MM.1S (cell line): ENCODE measurements at regions not wholly inside any gene's neighbourhood (a gene's known extent, or its start where the extent isn't known, plus 50 kb on each side); places are given as distances from the start of the nearest gene placed in this dataset.
A peak's percentile ranks its signal among the peaks of the same experiment; 100 is the strongest.

Experiments used
- DNase-seq: peaks from one replicate; pipeline ENCODE4 v3.0.0-alpha.2; 2015
- H2AFZ ChIP-seq: fragments of 300-600 bp; sonication (generic); 2 replicates; pipeline ENCODE4 v1.6.0; 2016; ENCODE audit warnings: antibody characterized with exemption, low read length
- H3F3A ChIP-seq: fragments of 300-600 bp; sonication (generic); 2 replicates; pipeline ENCODE4 v1.6.1; 2016; ENCODE audit warnings: mild to moderate bottlenecking, antibody characterized with exemption, low read length, moderate library complexity, mixed read lengths; ENCODE audit not compliant: insufficient read depth
- H3K27ac ChIP-seq: fragments of 300-600 bp; sonication (generic); 2 replicates; pipeline ENCODE4 v1.5.1; 2016; ENCODE audit warnings: mild to moderate bottlenecking, low read length
- H3K27me3 ChIP-seq: fragments of 300-600 bp; sonication (generic); replicated peaks from 2 replicates; pipeline ENCODE4 v1.6.0; 2016; ENCODE audit warnings: low read length; ENCODE audit not compliant: insufficient read depth
- H3K36me3 ChIP-seq: fragments of 300-600 bp; sonication (generic); replicated peaks from 2 replicates; pipeline ENCODE4 v1.6.1; 2016; ENCODE audit warnings: mild to moderate bottlenecking, low read length, mixed read lengths; ENCODE audit not compliant: insufficient read depth
- H3K4me1 ChIP-seq: fragments of 300-600 bp; sonication (generic); 2 replicates; pipeline ENCODE4 v1.6.1; 2016; ENCODE audit warnings: low read length, mixed read lengths
- H3K4me2 ChIP-seq: fragments of 300-600 bp; sonication (generic); 2 replicates; pipeline ENCODE4 v1.6.0; 2016; ENCODE audit warnings: low read depth, low read length
- H3K4me3 ChIP-seq: fragments of 300-600 bp; sonication (generic); 2 replicates; pipeline ENCODE4 v1.5.1; 2016; ENCODE audit warnings: low read length, mixed read lengths
- H3K79me2 ChIP-seq: fragments of 300-600 bp; sonication (generic); 2 replicates; pipeline ENCODE4 v1.6.1; 2016; ENCODE audit warnings: mixed run types, low read length, mixed read lengths
- H3K9ac ChIP-seq: fragments of 300-600 bp; sonication (generic); 2 replicates; pipeline ENCODE4 v1.6.1; 2016; ENCODE audit warnings: low read length, mixed read lengths
- H3K9me2 ChIP-seq: fragments of 300-600 bp; sonication (generic); replicated peaks from 2 replicates; pipeline ENCODE4 v1.6.1; 2016; ENCODE audit warnings: mild to moderate bottlenecking, low read length, mixed read lengths; ENCODE audit not compliant: insufficient read depth
- H3K9me3 ChIP-seq: fragments of 300-600 bp; sonication (generic); replicated peaks from 2 replicates; pipeline ENCODE4 v1.6.1; 2016; ENCODE audit warnings: mild to moderate bottlenecking, low read length, mixed read lengths; ENCODE audit not compliant: insufficient read depth
- H4K20me1 ChIP-seq: fragments of 300-600 bp; sonication (generic); 2 replicates; pipeline ENCODE4 v1.6.1; 2016; ENCODE audit warnings: mild to moderate bottlenecking, low read length, moderate library complexity, mixed read lengths; ENCODE audit not compliant: insufficient read depth
- CTCF ChIP-seq: fragments of 300-600 bp; sonication (generic); IDR thresholded peaks from 2 replicates; pipeline ENCODE4 v1.5.1; 2016; ENCODE audit warnings: antibody characterized with exemption, low read length, mixed read lengths
- EZH2 ChIP-seq: fragments of 300-600 bp; sonication (generic); optimal IDR thresholded peaks from 2 replicates; pipeline ENCODE3; 2017; ENCODE audit warnings: low read depth, mild to moderate bottlenecking, antibody characterized with exemption, low read length, mixed read lengths
- EZH2phosphoT487 ChIP-seq: fragments of 300-600 bp; sonication (generic); IDR thresholded peaks from 2 replicates; pipeline ENCODE4 v1.6.1; 2018; ENCODE audit warnings: antibody characterized with exemption, low read length

GRCh38 chr9:109953813-109954497 lies 174.0 kb downstream of the PALM2AKAP2 start:
- Histone ChIP-seq H3K27ac (no peak overlapping the region), H3K9ac (no peak overlapping the region), H3K4me3 (no peak overlapping the region), H3F3A (peaks cover 3% of the 10 kb centered on the region), H4K20me1 (no peaks in the 10 kb centered on the region), H3K4me1 (peaks cover 42% of the 10 kb centered on the region), H3K36me3 (no peaks in the 10 kb centered on the region), H2AFZ (no peak overlapping the region), H3K9me2 (no peaks in the 10 kb centered on the region), H3K79me2 (no peaks in the 10 kb centered on the region), H3K27me3 (no peaks in the 10 kb centered on the region), H3K9me3 (no peaks in the 10 kb centered on the region), H3K4me2 (no peak overlapping the region)
- DNase-seq, result no peak
- TF ChIP-seq CTCF, result peak; percentile 26
- no peak for TF ChIP-seq EZH2phosphoT487
- no peak for TF ChIP-seq EZH2

GRCh38 chr9:109956717-109957440 lies 176.9 kb downstream of the PALM2AKAP2 start:
- H3K27ac ChIP-seq, result no peak overlapping the region
- TF ChIP-seq CTCF, result no peak
- no peak for TF ChIP-seq EZH2phosphoT487
- TF ChIP-seq EZH2, result no peak
- H4K20me1 ChIP-seq, result no peaks in the 10 kb centered on the region
- no peaks in the 10 kb centered on the region for H3K9me2 ChIP-seq
- no peak overlapping the region for H3K9ac ChIP-seq
- H3K27me3 ChIP-seq, result no peaks in the 10 kb centered on the region
- H3K4me2 ChIP-seq, result no peak overlapping the region
- H2AFZ ChIP-seq, result no peak overlapping the region
- H3K79me2 ChIP-seq, result no peaks in the 10 kb centered on the region
- H3K4me3 ChIP-seq, result no peak overlapping the region
- H3F3A ChIP-seq, result no peaks in the 10 kb centered on the region
- H3K9me3 ChIP-seq, result no peaks in the 10 kb centered on the region
- no peak for DNase-seq
- H3K4me1 ChIP-seq, result peaks cover 29% of the 10 kb centered on the region
- H3K36me3 ChIP-seq, result no peaks in the 10 kb centered on the region

GRCh38 chr9:109959679-109960078 lies 179.7 kb downstream of the PALM2AKAP2 start:
- no peak overlapping the region for H3K27ac ChIP-seq
- TF ChIP-seq EZH2 (no peak), EZH2phosphoT487 (no peak), CTCF (no peak)
- H3F3A ChIP-seq, result no peaks in the 10 kb centered on the region
- no peak for DNase-seq
- no peaks in the 10 kb centered on the region for H3K79me2 ChIP-seq
- no peaks in the 10 kb centered on the region for H3K36me3 ChIP-seq
- H2AFZ ChIP-seq, result no peak overlapping the region
- no peaks in the 10 kb centered on the region for H3K9me2 ChIP-seq
- H3K9ac ChIP-seq, result no peak overlapping the region
- H3K4me2 ChIP-seq, result no peak overlapping the region
- H3K4me1 ChIP-seq, result peaks cover 17% of the 10 kb centered on the region
- H3K27me3 ChIP-seq, result no peaks in the 10 kb centered on the region
- no peaks in the 10 kb centered on the region for H3K9me3 ChIP-seq
- no peak overlapping the region for H3K4me3 ChIP-seq
- no peaks in the 10 kb centered on the region for H4K20me1 ChIP-seq
